ENCODE measurements at regions not wholly inside any gene's neighbourhood (a gene's known extent, or its start where the extent isn't known, plus 50 kb on each side); places are given as distances from the start of the nearest gene placed in this dataset.

- TF ChIP-seq, protein P1, sequence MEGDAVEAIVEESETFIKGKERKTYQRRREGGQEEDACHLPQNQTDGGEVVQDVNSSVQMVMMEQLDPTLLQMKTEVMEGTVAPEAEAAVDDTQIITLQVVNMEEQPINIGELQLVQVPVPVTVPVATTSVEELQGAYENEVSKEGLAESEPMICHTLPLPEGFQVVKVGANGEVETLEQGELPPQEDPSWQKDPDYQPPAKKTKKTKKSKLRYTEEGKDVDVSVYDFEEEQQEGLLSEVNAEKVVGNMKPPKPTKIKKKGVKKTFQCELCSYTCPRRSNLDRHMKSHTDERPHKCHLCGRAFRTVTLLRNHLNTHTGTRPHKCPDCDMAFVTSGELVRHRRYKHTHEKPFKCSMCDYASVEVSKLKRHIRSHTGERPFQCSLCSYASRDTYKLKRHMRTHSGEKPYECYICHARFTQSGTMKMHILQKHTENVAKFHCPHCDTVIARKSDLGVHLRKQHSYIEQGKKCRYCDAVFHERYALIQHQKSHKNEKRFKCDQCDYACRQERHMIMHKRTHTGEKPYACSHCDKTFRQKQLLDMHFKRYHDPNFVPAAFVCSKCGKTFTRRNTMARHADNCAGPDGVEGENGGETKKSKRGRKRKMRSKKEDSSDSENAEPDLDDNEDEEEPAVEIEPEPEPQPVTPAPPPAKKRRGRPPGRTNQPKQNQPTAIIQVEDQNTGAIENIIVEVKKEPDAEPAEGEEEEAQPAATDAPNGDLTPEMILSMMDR (IDR thresholded peaks at IDR 0.05 in 2 of 3, conservative IDR thresholded peaks at IDR 0.05 in 1 of 3; ENCODE audit: insufficient read depth in 2 of 3, low read depth in 1 of 3, low read length in 3 of 3): no peak
- TF ChIP-seq POLR2G (IDR thresholded peaks at IDR 0.05; ENCODE audit: low read depth, low read length): no peak
- no peak for TF ChIP-seq EZH2 (IDR thresholded peaks at IDR 0.05; ENCODE audit: borderline replicate concordance, low read depth, low read length)
- TF ChIP-seq EP400 (IDR thresholded peaks at IDR 0.05): no peak
- TF ChIP-seq HDAC6 (IDR thresholded peaks at IDR 0.05; ENCODE audit: low read depth, low read length): no peak
- no peak for TF ChIP-seq ATF1 (CRISPR knock-in tag; IDR thresholded peaks at IDR 0.05)
- no peak for TF ChIP-seq ATF1 (tag; IDR thresholded peaks at IDR 0.05)
- no peak for TF ChIP-seq TAF1 (IDR thresholded peaks at IDR 0.05; ENCODE audit: control insufficient read depth, extremely low read depth, insufficient read depth, low read length, severe bottlenecking)
Observed at GRCh38 chr1:193322211-193322610, 135.8 kb upstream of the B3GALT2 start.

All from K562 (cell line).